CD4-positive, CD25-positive, alpha-beta regulatory T cell (primary cell): ENCODE measurements at regions not wholly inside any gene's neighbourhood (a gene's known extent, or its start where the extent isn't known, plus 50 kb on each side); places are given as distances from the start of the nearest gene placed in this dataset.

Experiments used
- ATAC-seq, 2 donors: fragments of 150-1000 bp; cut with Tn5 transposase; one replicate each; pipeline ENCODE4 v1.10.0; 2021; ENCODE audit warnings: low read depth in 2 of 2, moderate number of reproducible peaks in 2 of 2, moderate library complexity in 1 of 2
- DNase-seq, 3 donors: peaks; one replicate each; pipeline versions ENCODE4 v3.0.0 to v3.0.0-alpha.2; 2012 to 2022; ENCODE audit warnings: mixed read lengths in 1 of 3
- H3K27ac ChIP-seq: one replicate; pipeline ENCODE4 v1.7.0; 2013; ENCODE audit warnings: mild to moderate bottlenecking, low read length; ENCODE audit not compliant: insufficient read depth, poor library complexity, severe bottlenecking
- H3K27me3 ChIP-seq: one replicate; pipeline ENCODE4 v1.7.0; 2013; ENCODE audit warnings: low read length; ENCODE audit not compliant: control insufficient read depth, insufficient read depth
- H3K36me3 ChIP-seq: one replicate; pipeline ENCODE4 v1.7.0; 2013; ENCODE audit warnings: mild to moderate bottlenecking, low read length, moderate library complexity; ENCODE audit not compliant: control insufficient read depth, insufficient read depth
- H3K4me1 ChIP-seq: 2 replicates; pipeline ENCODE4 v1.7.0; 2013; ENCODE audit warnings: mild to moderate bottlenecking, low read length; ENCODE audit not compliant: insufficient read depth, control insufficient read depth, poor library complexity, severe bottlenecking
- H3K4me3 ChIP-seq: one replicate; pipeline ENCODE4 v1.7.0; 2013; ENCODE audit warnings: low read depth, mild to moderate bottlenecking, low read length, moderate library complexity
- H3K9me3 ChIP-seq, 2 experiments: 1 replicate in 1 of 2; 2 replicates in 1 of 2; pipeline ENCODE4 v1.7.0; 2013; ENCODE audit warnings: low read length in 2 of 2, mild to moderate bottlenecking in 1 of 2, moderate library complexity in 1 of 2; ENCODE audit not compliant: control insufficient read depth in 2 of 2
- H3K27ac Mint-ChIP-seq, 3 donors: one replicate each; pipeline ENCODE4 v1.8.0; 2020 to 2022; ENCODE audit warnings: mild to moderate bottlenecking in 3 of 3, mixed read lengths in 3 of 3, moderate library complexity in 2 of 3
- H3K27me3 Mint-ChIP-seq: one replicate; pipeline ENCODE4 v1.8.0; 2022; ENCODE audit warnings: mild to moderate bottlenecking, mixed read lengths
- H3K36me3 Mint-ChIP-seq: one replicate; pipeline ENCODE4 v1.8.0; 2020; ENCODE audit warnings: mixed read lengths
- H3K4me1 Mint-ChIP-seq, 4 donors: one replicate each; pipeline ENCODE4 v1.8.0; 2020 to 2022; ENCODE audit warnings: mixed read lengths in 4 of 4, mild to moderate bottlenecking in 1 of 4
- H3K4me3 Mint-ChIP-seq, 4 donors: one replicate each; pipeline ENCODE4 v1.8.0; 2020 to 2022; ENCODE audit warnings: mild to moderate bottlenecking in 4 of 4, mixed read lengths in 4 of 4, moderate library complexity in 3 of 4
- H3K9me3 Mint-ChIP-seq, 7 donors: one replicate each; pipeline ENCODE4 v1.8.0; 2020 to 2022; ENCODE audit warnings: mixed read lengths in 7 of 7, mild to moderate bottlenecking in 3 of 7, moderate library complexity in 2 of 7

DNA sequence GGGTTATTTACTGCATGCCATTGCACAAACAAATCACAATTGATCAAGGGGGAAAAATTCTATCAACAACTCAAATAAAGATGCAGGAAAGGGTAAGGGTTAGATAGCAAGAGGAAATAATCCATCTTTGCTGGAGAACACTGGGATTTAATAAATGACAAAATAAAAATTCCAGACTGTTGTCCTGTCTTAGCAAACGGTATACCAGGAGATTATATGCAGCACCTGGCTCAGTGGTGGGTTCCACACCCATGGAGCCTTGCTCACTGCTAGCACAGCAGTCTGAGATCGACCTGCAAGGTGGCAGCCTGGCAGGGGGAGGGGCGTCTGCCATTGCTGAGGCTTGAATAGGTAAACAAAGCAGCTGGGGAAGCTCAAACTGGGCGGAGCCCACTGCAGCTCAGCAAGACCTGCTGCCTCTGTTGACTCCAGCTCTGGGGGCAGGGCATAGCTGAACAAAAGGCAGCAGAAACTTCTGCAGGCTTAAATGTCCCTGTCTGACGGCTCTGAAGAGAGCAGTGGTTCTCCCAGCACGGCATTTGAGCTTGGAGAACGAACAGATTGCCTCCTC, 296.5 kb upstream of the THSD7B start:
- H3K27ac Mint-ChIP-seq: no peak overlapping the region
- H3K4me1 Mint-ChIP-seq: no peaks in the 10 kb centered on the region

DNA sequence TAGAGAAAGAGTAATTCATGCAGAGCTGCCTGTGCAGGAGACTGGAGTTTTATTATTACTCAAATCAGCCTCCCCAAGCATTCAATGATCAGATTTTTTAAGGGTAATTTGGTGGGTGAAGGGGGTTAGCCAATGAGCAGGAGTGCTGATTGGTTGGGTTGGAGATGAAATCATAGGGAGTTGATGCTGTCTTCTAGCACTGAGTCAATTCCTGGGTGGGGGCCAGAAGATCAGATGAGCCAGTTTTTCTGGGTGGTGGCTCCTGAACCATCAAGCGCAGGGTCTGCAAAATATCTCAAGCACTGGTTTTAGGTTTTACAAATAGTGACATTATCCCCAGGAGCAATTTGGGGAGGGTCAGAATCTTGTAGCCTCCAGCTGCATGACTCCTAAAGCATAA, 312.8 kb upstream of the THSD7B start:
- H3K4me3 Mint-ChIP-seq: no peak overlapping the region
- H3K27me3 Mint-ChIP-seq: peaks cover 63% of the 10 kb centered on the region
- no peak for ATAC-seq
- Histone ChIP-seq H3K4me3 (no peak overlapping the region), H3K27me3 (peaks cover 10% of the 10 kb centered on the region), H3K27ac (no peak overlapping the region), H3K9me3 (no peaks in the 10 kb centered on the region), H3K4me1 (no peaks in the 10 kb centered on the region), H3K36me3 (no peaks in the 10 kb centered on the region)
- H3K36me3 Mint-ChIP-seq: no peaks in the 10 kb centered on the region
- H3K27ac Mint-ChIP-seq: no peak overlapping the region
- H3K9me3 Mint-ChIP-seq: no peaks in the 10 kb centered on the region
- H3K4me1 Mint-ChIP-seq: no peaks in the 10 kb centered on the region
- no peak for DNase-seq

More for the DNA sequence above, 296.5 kb upstream of the THSD7B start:
- Histone ChIP-seq H3K4me3 (no peak overlapping the region), H3K4me1 (no peaks in the 10 kb centered on the region), H3K27me3 (peaks cover 10% of the 10 kb centered on the region), H3K9me3 (no peaks in the 10 kb centered on the region), H3K36me3 (no peaks in the 10 kb centered on the region), H3K27ac (no peak overlapping the region)
- no peak for DNase-seq
- Mint-ChIP-seq H3K36me3 (no peaks in the 10 kb centered on the region), H3K4me3 (no peak overlapping the region), H3K27me3 (peaks cover 12% of the 10 kb centered on the region), H3K9me3 (peaks cover 0 to 9% (median 2%) of the 10 kb centered on the region in 7 donors)
- ATAC-seq: no peak

DNA sequence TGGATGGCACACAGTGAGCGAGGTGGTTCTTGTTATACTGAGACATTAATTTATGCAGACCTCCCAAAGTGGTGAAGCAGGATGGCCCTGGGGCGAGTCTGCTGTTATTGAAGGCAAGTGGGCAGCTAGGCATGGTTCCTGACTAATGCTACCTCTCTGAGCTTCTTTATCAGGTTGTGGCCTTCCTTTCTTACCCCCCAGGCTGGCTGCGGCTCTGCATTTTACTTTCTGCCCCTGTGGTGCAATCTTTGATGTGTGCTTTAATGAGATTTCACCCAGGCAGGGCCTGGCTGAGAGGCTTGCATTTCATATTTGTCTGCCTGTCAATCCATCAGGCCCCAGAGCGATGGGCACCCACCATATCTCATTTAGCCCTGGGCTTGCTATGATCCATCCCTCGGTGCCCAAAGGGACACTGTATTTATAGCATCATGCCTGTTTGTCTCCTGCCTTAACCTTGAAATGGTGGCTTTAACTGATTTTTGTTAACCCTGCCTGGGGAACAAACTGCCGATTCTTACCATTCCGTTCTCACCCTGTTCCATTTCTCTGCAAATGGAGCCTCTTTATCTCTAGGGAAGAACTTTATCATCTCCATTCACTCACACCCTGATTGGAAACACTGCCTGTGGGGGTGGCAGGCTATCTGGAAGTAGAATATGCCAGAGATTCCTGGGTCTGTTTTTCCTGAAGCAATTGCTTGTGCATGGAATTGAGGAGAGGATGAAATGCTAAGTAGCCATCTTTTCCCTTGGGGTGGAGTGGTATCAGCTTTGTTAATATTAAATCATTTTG, 316.2 kb upstream of the THSD7B start:
- Mint-ChIP-seq H3K36me3 (no peaks in the 10 kb centered on the region), H3K4me1 (no peaks in the 10 kb centered on the region), H3K9me3 (no peaks in the 10 kb centered on the region), H3K4me3 (no peak overlapping the region), H3K27ac (no peak overlapping the region), H3K27me3 (peaks cover 54% of the 10 kb centered on the region)
- Histone ChIP-seq H3K4me3 (no peak overlapping the region), H3K27me3 (peaks cover 12% of the 10 kb centered on the region), H3K27ac (no peak overlapping the region), H3K4me1 (no peaks in the 10 kb centered on the region), H3K9me3 (no peaks in the 10 kb centered on the region), H3K36me3 (no peaks in the 10 kb centered on the region)
- DNase-seq (no peak), ATAC-seq (no peak)

DNA sequence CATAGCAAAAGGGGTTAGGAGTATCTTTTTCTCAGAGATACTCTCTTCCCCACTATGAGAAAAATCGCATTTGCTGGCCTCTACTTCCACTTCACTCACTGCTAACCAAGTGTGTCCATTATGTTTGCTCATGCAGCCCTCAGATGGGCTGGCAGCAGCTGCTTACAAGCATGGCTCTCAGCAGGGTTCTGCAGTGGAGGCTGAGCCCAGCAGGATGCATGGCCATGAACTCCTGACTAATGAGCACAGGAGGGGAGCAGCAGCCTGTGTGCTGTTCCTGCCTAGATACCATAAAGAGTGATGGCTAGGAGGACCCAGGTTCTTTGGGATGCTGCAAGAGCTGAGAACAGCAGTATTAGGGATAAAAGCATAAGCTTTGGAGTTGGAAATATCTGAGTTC, 316.9 kb upstream of the THSD7B start:
- Mint-ChIP-seq H3K27ac (no peak overlapping the region), H3K4me3 (no peak overlapping the region), H3K9me3 (no peaks in the 10 kb centered on the region), H3K27me3 (peaks cover 49% of the 10 kb centered on the region), H3K36me3 (no peaks in the 10 kb centered on the region), H3K4me1 (no peaks in the 10 kb centered on the region)
- Histone ChIP-seq H3K4me3 (no peak overlapping the region), H3K27ac (no peak overlapping the region), H3K36me3 (no peaks in the 10 kb centered on the region), H3K4me1 (no peaks in the 10 kb centered on the region), H3K9me3 (no peaks in the 10 kb centered on the region), H3K27me3 (peaks cover 7% of the 10 kb centered on the region)
- no peak for DNase-seq
- ATAC-seq: no peak

DNA sequence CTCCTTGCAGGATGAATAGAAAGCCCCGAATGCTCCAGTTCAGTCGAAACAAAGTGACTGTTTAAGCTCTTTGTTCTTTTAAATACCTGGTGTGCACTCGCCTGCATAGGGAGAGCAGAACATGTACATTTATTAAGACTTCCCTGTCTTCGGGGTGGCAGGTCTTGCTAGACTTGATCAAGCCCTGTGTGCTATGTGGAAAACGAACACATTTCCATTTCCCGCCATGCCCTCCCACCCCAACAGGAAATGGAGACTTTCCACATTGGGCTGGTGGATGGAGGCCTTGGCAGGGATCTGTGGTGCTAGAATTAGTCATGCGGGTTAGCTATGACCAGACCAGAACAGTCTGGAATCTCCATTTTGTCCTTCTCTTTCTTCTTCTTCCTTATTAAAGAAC, 321.0 kb upstream of the THSD7B start:
- ATAC-seq: no peak
- no peak overlapping the region for H3K4me3 Mint-ChIP-seq
- H3K9me3 Mint-ChIP-seq: no peaks in the 10 kb centered on the region
- peaks cover 44% of the 10 kb centered on the region for H3K27me3 Mint-ChIP-seq
- H3K4me1 Mint-ChIP-seq: no peaks in the 10 kb centered on the region
- no peaks in the 10 kb centered on the region for H3K9me3 ChIP-seq
- no peak for DNase-seq
- no peaks in the 10 kb centered on the region for H3K36me3 Mint-ChIP-seq
- no peaks in the 10 kb centered on the region for H3K4me1 ChIP-seq
- no peak overlapping the region for H3K27ac Mint-ChIP-seq
- H3K4me3 ChIP-seq: no peak overlapping the region
- no peak overlapping the region for H3K27ac ChIP-seq
- H3K27me3 ChIP-seq: peaks cover 3% of the 10 kb centered on the region
- H3K36me3 ChIP-seq: no peaks in the 10 kb centered on the region

DNA sequence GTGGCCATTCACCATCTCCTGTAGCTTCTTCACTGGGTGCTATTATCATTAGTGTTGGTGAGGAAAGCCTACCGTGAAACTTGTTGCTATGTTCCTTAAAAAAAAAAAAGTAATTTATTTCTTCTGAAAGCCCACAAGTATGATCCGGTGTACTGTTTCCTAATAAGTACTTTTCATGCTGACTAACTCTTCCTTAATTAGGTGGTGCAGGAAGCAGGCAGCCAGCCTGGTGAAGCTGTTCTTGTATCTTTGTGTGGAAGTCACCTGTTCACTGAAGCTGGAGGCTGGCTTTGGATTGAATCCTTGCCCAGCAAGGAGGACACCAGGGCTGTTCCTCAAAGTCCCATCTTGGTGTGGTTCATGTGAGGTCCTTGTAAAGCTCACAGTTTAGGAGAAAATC, 321.7 kb upstream of the THSD7B start:
- Histone ChIP-seq H3K9me3 (no peaks in the 10 kb centered on the region), H3K36me3 (no peaks in the 10 kb centered on the region), H3K27me3 (peaks cover 5% of the 10 kb centered on the region), H3K27ac (no peak overlapping the region), H3K4me3 (no peak overlapping the region), H3K4me1 (no peaks in the 10 kb centered on the region)
- no peak for DNase-seq
- Mint-ChIP-seq H3K9me3 (no peaks in the 10 kb centered on the region), H3K4me3 (no peak overlapping the region), H3K27me3 (peaks cover 42% of the 10 kb centered on the region), H3K4me1 (no peaks in the 10 kb centered on the region), H3K36me3 (no peaks in the 10 kb centered on the region), H3K27ac (no peak overlapping the region)
- no peak for ATAC-seq

DNA sequence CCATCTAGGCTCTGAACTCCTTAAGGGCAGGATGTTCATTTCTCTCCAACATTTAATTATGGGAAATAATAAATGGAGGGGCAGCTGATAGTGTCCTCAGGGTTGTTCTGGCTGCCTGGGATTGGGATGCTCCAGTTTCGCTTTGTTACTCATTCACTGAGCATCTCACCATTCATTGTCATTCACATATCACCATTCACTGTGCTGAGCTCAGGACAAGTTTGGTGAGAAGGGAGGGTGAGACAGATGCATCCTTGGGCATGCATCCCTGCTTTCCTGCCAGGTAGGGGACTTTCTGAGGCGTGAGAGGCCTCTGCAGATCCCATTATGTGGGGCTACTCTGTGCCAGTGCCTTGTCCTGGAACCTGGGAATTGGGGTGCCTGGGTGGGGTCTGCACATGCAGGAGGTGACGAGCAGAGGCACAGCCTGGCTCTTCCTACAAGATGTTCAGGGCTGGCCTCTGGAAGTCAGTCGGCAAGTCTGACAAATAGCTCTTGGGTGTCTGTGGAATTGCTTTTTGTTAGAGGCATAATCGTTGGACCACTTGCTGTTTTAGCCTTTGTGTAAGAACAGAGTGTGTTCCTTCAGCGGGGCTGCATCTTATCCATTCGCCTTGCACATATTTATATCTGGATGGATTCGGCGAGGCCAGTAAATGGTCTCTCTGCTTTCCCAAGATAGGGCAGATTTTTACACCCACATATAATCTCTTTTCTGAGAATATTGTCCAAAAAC, 323.2 kb upstream of the THSD7B start:
- Histone ChIP-seq H3K4me1 (no peaks in the 10 kb centered on the region), H3K36me3 (no peaks in the 10 kb centered on the region), H3K27me3 (peaks cover 5% of the 10 kb centered on the region), H3K27ac (no peak overlapping the region), H3K4me3 (no peak overlapping the region), H3K9me3 (no peaks in the 10 kb centered on the region)
- Mint-ChIP-seq H3K4me1 (no peaks in the 10 kb centered on the region), H3K27me3 (peaks cover 41% of the 10 kb centered on the region), H3K27ac (no peak overlapping the region), H3K4me3 (no peak overlapping the region), H3K9me3 (no peaks in the 10 kb centered on the region), H3K36me3 (no peaks in the 10 kb centered on the region)
- no peak for DNase-seq
- ATAC-seq: no peak
